GM18505 (cell line): ENCODE measurements at regions not wholly inside any gene's neighbourhood (a gene's known extent, or its start where the extent isn't known, plus 50 kb on each side); places are given as distances from the start of the nearest gene placed in this dataset.

Source experiments
- ATAC-seq: cut with Tn5 transposase; IDR thresholded peaks from one replicate; pipeline ENCODE4 v1.9.1; 2021; ENCODE audit not compliant: unreplicated experiment
- POLR2A ChIP-seq: IDR thresholded peaks from 4 replicates; pipeline ENCODE4 v1.6.1; 2011; ENCODE audit warnings: borderline replicate concordance; ENCODE audit not compliant: insufficient read depth, insufficient read length; ENCODE audit errors: extremely low read depth

GRCh38 chr2:176467595-176467994, 198.4 kb downstream of the MTX2 start:
- no peak for ATAC-seq

DNA sequence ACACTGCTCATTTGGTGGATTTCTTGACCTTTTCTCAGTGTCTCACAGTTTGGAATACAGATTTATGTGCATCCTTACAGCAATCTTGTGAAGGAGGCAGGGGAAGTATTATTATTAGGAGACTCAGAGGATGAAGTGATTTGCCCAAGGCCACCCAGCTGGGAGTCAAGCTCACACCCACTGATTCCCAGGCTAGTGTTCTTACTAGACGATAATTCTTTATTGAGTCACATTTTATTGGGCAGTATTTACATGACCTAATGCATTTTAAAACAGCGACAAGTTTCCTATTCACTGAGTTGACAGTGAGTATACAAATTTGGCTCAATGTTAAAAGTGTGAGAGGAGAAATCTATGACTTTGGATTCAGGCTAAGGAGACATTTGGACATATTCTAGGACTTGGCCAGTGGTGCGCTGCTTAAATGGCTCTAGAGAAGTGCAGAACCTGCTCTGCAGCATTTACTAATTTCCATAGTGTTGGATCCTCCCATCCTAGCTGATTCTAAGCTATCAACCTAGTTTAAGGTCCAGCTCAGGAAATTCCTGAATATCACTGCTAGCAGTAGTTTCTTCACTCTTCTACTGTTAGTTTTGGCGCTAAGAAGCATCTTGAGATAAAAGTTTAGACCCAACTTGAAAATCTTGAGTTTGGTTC, 199.3 kb downstream of the MTX2 start:
- no peak for TF ChIP-seq POLR2A
- ATAC-seq = no peak

More at GRCh38 chr2:176467595-176467994, 198.4 kb downstream of the MTX2 start:
- no peak for TF ChIP-seq POLR2A

GRCh38 chr2:176470713-176471112, 201.5 kb downstream of the MTX2 start:
- TF ChIP-seq POLR2A = no peak
- no peak for ATAC-seq

- no peak for TF ChIP-seq POLR2A
- no peak for ATAC-seq
These were observed 202.7 kb downstream of the MTX2 start for GRCh38 chr2:176471949-176472348.

DNA sequence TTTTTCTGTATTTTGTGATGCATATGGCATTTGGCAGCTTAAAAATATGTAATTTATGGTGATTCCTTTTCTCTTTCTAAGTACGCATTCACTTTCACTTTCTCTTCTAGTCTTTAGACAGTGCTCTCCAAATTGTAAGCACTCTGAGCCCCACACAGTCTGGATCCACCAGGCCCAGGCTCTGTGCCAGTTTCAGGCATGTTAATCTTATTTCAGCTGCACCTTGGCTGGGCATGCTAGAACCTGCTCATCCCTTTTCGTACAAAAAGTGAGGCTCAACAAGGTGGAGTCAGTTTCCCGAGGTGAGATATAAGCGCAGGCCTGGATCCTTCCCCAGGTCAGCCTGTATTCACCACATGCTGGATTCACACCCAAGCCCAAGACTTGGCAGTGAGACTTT, 203.9 kb downstream of the MTX2 start:
- no peak for TF ChIP-seq POLR2A
- no peak for ATAC-seq

- ATAC-seq = no peak
- TF ChIP-seq POLR2A = no peak
These were observed 204.6 kb downstream of the MTX2 start for GRCh38 chr2:176473851-176474250.

GRCh38 chr2:176477336-176477735, 208.1 kb downstream of the MTX2 start:
- ATAC-seq = no peak
- no peak for TF ChIP-seq POLR2A

DNA sequence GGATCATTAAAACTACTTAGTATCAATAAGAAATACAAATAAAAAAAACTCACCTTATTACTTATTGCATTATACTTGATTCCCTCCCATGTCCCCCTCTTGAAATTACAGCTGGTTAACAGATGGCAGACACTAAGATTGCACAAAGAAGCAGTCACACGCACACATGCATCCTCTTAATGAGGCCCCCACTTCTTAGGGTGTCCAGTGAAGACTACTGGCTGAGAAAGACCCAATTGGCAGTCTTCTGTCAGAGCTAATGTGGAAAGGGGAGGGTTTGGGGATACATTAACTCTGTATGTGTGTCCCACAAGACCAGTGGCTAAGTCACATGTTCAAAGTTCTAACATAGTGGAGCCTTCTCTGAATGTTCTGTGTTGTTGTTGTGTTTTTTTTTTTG, 210.7 kb downstream of the MTX2 start:
- ATAC-seq = no peak
- TF ChIP-seq POLR2A = no peak

DNA sequence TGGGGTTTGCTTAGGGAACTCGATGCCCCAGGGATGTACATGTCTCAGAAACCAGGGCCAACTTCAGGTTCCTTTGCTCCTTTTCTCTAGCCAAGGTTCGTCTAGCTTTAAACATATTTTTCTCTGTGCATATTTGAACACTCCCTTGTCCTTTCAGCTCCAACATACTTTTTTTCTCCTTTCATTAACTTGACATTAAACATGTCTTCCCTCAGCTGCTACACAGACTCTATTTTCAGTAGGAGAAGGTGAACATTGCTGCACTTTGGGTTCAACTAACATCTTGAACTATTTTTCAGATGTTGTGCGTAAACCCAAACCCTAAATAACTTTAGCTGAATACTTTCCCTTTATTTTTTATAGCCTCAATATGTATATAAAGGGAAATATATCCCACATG, 212.9 kb downstream of the MTX2 start:
- ATAC-seq = no peak
- TF ChIP-seq POLR2A = no peak

DNA sequence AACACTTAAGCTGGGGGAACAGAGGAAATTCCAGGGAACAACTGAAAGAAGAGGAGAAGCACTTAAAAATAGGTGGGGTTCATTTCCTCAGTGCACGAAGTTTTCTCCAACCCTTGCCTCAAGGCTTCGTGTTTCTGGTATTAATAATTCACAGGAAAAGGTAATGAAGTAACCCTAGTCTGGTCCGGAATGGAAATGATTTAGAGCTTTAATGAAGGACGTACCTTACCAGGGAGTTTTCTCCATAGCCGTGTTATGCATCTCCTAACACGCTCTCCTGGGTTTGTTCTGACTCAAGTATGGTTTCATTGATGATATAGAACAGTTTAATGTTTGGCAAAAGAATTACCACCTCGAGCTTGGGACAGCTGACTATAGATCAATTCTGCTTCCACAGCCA, 214.2 kb downstream of the MTX2 start:
- no peak for ATAC-seq
- TF ChIP-seq POLR2A = no peak

- ATAC-seq = no peak
- TF ChIP-seq POLR2A = no peak
These were observed 214.8 kb downstream of the MTX2 start for GRCh38 chr2:176483901-176484568.

DNA sequence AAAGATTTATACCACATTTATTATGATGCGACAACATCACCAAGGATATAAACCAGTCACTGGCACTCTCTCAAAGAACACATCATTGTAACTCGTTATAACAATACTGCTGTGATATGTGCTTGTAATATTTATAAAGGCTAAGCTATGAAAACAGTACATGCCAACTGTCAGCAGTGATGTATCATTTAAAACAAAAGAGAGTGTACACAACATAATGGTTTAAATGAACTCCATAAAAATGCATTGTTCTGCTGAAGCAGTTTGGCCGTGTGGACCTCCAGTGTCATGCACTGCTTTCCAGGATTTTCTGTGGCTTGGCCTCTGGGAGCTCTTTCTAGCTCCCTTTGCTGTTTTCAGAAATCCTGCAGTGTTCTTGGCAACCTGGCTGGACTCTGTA, 215.6 kb downstream of the MTX2 start:
- no peak for ATAC-seq
- TF ChIP-seq POLR2A = no peak

DNA sequence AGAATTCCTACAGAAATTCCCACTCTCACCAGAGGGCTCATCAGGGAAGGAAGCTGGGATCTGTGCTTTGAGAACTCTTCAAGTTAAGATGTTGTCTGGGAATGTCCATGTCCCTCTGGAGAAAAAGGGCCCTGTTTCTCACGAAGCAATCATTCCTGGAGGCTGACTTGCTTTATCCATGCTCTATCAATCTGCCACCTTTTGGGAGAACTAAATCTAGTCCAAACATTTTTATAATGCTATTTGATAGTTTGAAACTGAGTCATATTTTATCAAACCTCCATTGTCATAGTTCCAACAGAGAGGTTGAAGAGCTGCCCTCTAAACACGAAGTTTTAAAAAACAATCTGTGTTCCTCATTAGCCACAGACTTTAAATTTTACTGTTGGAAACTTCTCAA, 219.2 kb downstream of the MTX2 start:
- TF ChIP-seq POLR2A = no peak
- ATAC-seq = no peak

GRCh38 chr2:176490061-176490861, 221.0 kb downstream of the MTX2 start:
- TF ChIP-seq POLR2A = no peak
- ATAC-seq = no peak

DNA sequence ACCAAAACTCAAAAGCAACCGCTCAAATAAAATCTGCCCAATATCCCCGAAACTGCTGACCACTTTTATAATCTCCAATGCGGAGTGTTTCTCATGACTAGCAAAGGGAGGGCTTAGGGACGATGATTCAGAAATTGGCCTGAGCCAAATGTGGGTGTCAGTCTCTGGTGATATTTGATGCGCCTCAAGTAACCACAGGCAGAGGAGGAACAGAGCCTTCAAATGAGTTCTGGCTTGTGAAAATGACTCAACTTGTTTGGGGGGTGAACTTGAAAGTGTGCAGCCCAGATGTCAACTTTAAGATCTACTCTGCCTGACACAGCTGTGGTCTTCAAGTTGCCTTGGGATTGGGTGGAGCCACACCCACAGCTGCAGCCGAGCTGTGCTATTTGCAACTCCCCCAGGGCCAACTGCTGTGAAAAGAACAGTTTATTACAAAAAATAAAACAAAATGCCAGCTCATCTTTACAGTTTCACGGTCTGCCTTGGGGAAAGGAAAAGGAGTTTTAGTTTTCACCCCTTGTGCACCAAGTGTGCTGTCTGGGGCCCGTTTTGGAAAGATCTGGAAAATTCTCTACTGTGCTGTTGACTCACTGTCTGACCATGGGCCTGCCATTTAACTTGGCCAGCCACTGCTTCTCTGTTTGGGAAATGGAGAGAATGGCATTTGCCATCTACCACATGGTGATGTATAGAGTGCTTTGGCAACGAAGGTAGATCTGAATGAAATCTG, 222.1 kb downstream of the MTX2 start:
- peak; percentile 90 for ATAC-seq
- no peak for TF ChIP-seq POLR2A
